ENCODE measurements at regions not wholly inside any gene's neighbourhood (a gene's known extent, or its start where the extent isn't known, plus 50 kb on each side); places are given as distances from the start of the nearest gene placed in this dataset.

- no peak for TF ChIP-seq CTCF (conservative IDR thresholded peaks at IDR 0.05)
- TF ChIP-seq ZFX (IDR thresholded peaks at IDR 0.05): no peak
Measured at GRCh38 chr4:177569434-177569833, 127.2 kb upstream of the AGA start.

All from C4-2B (cell line).